Osteocyte (in vitro differentiated cells): ENCODE measurements at regions not wholly inside any gene's neighbourhood (a gene's known extent, or its start where the extent isn't known, plus 50 kb on each side); places are given as distances from the start of the nearest gene placed in this dataset.
A peak's percentile ranks its signal among the peaks of the same experiment; 100 is the strongest.

Experiments used
- DNase-seq: peaks from one replicate; pipeline ENCODE4 v3.0.0; 2021; ENCODE audit warnings: mixed read lengths; ENCODE audit not compliant: unreplicated experiment; ENCODE audit errors: extremely low spot score
- H3K27ac Mint-ChIP-seq: one replicate; pipeline ENCODE4 v1.8.0; 2021; ENCODE audit warnings: mild to moderate bottlenecking, mixed read lengths; ENCODE audit not compliant: unreplicated experiment
- H3K27me3 Mint-ChIP-seq: one replicate; pipeline ENCODE4 v1.8.0; 2021; ENCODE audit warnings: mixed read lengths; ENCODE audit not compliant: unreplicated experiment
- H3K36me3 Mint-ChIP-seq: one replicate; pipeline ENCODE4 v1.8.0; 2021; ENCODE audit warnings: mixed read lengths; ENCODE audit not compliant: unreplicated experiment
- H3K4me1 Mint-ChIP-seq: one replicate; pipeline ENCODE4 v1.8.0; 2021; ENCODE audit warnings: mixed read lengths; ENCODE audit not compliant: unreplicated experiment
- H3K4me3 Mint-ChIP-seq: one replicate; pipeline ENCODE4 v1.8.0; 2021; ENCODE audit warnings: mild to moderate bottlenecking, moderate library complexity, mixed read lengths; ENCODE audit not compliant: unreplicated experiment
- H3K9me3 Mint-ChIP-seq: one replicate; pipeline ENCODE4 v1.8.0; 2021; ENCODE audit warnings: mixed read lengths; ENCODE audit not compliant: unreplicated experiment
- TF ChIP-seq, protein P1 (sequence below): fragments of 200-600 bp; sonication (generic); IDR thresholded peaks from 2 replicates; pipeline ENCODE4 v1.5.0; 2021; ENCODE audit warnings: antibody characterized with exemption, mild to moderate bottlenecking, moderate library complexity

DNA sequence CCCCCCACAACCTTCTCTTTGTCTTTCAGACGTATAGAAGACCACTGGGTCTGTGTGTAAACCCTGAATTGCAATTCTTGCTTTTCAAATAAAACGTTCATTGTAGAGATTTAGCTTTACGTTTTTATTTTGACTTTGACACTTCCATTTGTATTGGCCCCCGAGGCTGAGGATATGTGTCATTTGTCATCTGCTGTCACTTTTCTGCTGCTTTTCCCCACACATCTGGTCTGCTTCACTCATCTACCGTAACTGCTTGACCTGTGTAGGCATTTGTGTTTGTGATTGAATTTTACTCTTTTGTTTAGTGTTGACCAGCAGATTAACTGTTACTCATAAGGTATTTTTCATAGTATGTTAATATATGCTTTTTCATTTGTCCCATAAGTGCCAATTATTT, 157.2 kb upstream of the SYT10 start:
- Mint-ChIP-seq H3K36me3 (no peaks in the 10 kb centered on the region), H3K4me1 (no peaks in the 10 kb centered on the region), H3K4me3 (no peak overlapping the region), H3K27me3 (no peaks in the 10 kb centered on the region), H3K9me3 (no peaks in the 10 kb centered on the region), H3K27ac (no peak overlapping the region)
- DNase-seq: no peak
- TF ChIP-seq, protein P1, sequence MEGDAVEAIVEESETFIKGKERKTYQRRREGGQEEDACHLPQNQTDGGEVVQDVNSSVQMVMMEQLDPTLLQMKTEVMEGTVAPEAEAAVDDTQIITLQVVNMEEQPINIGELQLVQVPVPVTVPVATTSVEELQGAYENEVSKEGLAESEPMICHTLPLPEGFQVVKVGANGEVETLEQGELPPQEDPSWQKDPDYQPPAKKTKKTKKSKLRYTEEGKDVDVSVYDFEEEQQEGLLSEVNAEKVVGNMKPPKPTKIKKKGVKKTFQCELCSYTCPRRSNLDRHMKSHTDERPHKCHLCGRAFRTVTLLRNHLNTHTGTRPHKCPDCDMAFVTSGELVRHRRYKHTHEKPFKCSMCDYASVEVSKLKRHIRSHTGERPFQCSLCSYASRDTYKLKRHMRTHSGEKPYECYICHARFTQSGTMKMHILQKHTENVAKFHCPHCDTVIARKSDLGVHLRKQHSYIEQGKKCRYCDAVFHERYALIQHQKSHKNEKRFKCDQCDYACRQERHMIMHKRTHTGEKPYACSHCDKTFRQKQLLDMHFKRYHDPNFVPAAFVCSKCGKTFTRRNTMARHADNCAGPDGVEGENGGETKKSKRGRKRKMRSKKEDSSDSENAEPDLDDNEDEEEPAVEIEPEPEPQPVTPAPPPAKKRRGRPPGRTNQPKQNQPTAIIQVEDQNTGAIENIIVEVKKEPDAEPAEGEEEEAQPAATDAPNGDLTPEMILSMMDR: no peak

DNA sequence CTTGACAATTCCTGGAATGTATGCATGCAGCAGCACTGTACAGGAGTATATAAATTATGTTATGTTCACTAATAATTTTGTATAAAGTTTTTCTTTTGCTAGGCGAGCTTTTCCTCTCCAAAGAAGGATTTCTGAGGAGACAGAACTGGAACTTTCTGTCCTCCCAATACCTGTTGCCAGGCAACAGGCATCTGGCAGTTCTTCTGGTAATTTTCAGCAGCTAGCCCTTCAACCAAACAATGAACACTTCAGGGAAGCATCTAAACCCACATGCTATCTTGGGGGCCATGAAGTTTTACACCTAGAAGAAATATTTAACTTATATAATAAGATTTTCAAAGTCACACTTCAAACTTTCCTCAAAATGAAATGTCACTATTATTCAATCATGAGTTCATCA, 162.9 kb upstream of the SYT10 start:
- Mint-ChIP-seq H3K4me1 (no peaks in the 10 kb centered on the region), H3K27me3 (no peaks in the 10 kb centered on the region)

DNA sequence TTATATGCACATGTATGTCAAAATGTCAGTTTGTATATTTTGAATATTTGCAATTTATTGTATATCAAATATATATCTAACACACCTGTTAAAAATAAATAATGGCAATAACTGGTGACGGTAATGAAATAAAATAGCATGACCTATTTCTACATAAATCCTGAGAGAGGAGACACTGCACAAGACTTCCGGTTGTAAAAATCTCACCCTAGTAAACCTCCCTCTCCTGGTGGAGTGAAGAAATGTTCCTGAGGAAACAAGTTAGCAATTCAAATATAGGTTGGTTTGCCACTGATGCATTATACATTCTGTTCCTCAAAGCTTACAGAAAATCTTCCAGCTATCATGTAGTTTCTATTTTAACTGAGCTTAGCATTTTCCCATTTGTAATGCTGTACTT, 166.1 kb upstream of the SYT10 start:
- no peak for DNase-seq
- TF ChIP-seq, protein P1: peak; percentile 22
- Mint-ChIP-seq H3K4me1 (no peaks in the 10 kb centered on the region), H3K4me3 (no peak overlapping the region), H3K9me3 (no peaks in the 10 kb centered on the region), H3K27me3 (no peaks in the 10 kb centered on the region), H3K27ac (no peak overlapping the region), H3K36me3 (no peaks in the 10 kb centered on the region)

More for the DNA sequence above, 162.9 kb upstream of the SYT10 start:
- Mint-ChIP-seq H3K4me3 (no peak overlapping the region), H3K36me3 (no peaks in the 10 kb centered on the region), H3K27ac (no peak overlapping the region), H3K9me3 (no peaks in the 10 kb centered on the region)
- TF ChIP-seq, protein P1: no peak
- DNase-seq: no peak

DNA sequence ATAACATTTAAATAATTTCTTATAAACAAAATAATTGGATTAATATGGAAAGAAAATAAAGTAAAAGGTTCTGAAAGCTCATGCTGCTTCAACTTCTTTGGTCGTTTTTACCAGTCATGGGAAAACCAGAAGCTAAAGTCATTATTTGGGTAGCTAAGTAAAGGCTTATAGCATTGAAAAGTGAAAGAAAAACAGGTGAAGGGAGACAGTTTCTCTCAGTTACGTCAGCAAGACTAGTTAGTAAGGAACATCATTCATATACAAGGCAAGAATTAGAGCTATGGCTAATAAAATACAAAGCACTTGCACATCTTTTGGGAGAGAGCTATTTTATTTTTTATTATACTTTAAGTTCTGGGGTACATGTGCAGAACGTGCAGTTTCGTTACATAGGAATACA, 170.3 kb upstream of the SYT10 start:
- no peaks in the 10 kb centered on the region for H3K27me3 Mint-ChIP-seq
- no peak overlapping the region for H3K4me3 Mint-ChIP-seq
- no peaks in the 10 kb centered on the region for H3K4me1 Mint-ChIP-seq
- H3K36me3 Mint-ChIP-seq: no peaks in the 10 kb centered on the region
- no peak for DNase-seq
- H3K9me3 Mint-ChIP-seq: no peaks in the 10 kb centered on the region
- TF ChIP-seq, protein P1: no peak
- H3K27ac Mint-ChIP-seq: no peak overlapping the region

DNA sequence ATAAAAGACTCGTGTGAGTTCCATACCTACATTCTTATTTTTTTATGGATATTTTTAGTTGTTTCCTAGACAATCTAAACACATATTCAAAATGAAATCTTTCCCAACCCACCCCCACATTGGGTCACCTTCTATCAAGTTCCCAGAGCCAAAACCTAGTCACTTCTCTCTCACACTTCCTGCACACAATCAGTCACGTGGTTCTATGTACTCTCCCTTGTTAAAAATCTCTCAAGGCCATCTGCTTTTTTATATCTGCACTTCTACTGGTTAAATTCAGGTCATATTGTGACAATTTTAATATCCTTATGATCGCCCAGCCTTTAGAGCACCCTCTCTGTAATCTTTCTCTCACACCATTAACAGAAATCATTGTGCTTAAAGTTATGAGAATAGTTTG, 175.0 kb upstream of the SYT10 start:
- TF ChIP-seq, protein P1: no peak
- Mint-ChIP-seq H3K27ac (no peak overlapping the region), H3K27me3 (no peaks in the 10 kb centered on the region), H3K9me3 (peaks cover 10% of the 10 kb centered on the region), H3K4me3 (no peak overlapping the region), H3K36me3 (no peaks in the 10 kb centered on the region), H3K4me1 (no peaks in the 10 kb centered on the region)
- no peak for DNase-seq
